Left ventricle myocardium superior (tissue), 1 donor: ENCODE measurements at regions not wholly inside any gene's neighbourhood (a gene's known extent, or its start where the extent isn't known, plus 50 kb on each side); places are given as distances from the start of the nearest gene placed in this dataset.

Experiments
- ATAC-seq: fragments of 200-7000 bp; cut with Tn5 transposase; one replicate; pipeline ENCODE4 v1.9.1; 2020; ENCODE audit warnings: mild to moderate bottlenecking, moderate library complexity
- DNase-seq: peaks from one replicate; pipeline ENCODE4 v3.0.0-alpha.2; 2020
- intact Hi-C: fragments of 100-400 bp; cut with micrococcal nuclease; formaldehyde crosslinking; loops from one replicate; pipeline ENCODE4 v1.11.0; 2022
- donor health status: DM: no; HTN: yes; CAD: no; lungs with severe emphysema.

- ATAC-seq: peak; percentile 37
- intact Hi-C loops: no loop called here
- no peak for DNase-seq
Measured at GRCh38 chr1:29504196-29504595, 267.9 kb downstream of the PTPRU start.

- ATAC-seq (no peak), DNase-seq (no peak)
- intact Hi-C loops: no loop called here
Measured at GRCh38 chr1:29502911-29503840, 266.9 kb downstream of the PTPRU start.

- no peak for DNase-seq
- ATAC-seq: no peak
- intact Hi-C loops: no loop called here
Measured at GRCh38 chr1:29502225-29502910, 266.0 kb downstream of the PTPRU start.

- ATAC-seq: no peak
- intact Hi-C loops: no loop called here
- DNase-seq: no peak
Measured at GRCh38 chr1:29501227-29501976, 265.1 kb downstream of the PTPRU start.

- ATAC-seq (no peak), DNase-seq (no peak)
- intact Hi-C loops: no loop called here
Measured at GRCh38 chr1:29500651-29501050, 264.3 kb downstream of the PTPRU start.

- DNase-seq: no peak
- intact Hi-C loops: no loop called here
- ATAC-seq: no peak
Measured at GRCh38 chr1:29500041-29500440, 263.7 kb downstream of the PTPRU start.

GRCh38 chr1:29499104-29499650 lies 262.9 kb downstream of the PTPRU start:
- ATAC-seq: no peak
- no peak for DNase-seq
- intact Hi-C loops: no loop called here

- DNase-seq (no peak), ATAC-seq (no peak)
- intact Hi-C loops: no loop called here
Measured at GRCh38 chr1:29498126-29499103, 262.1 kb downstream of the PTPRU start.

- no peak for ATAC-seq
- intact Hi-C loops: no loop called here
Measured at GRCh38 chr1:29497395-29498125, 261.2 kb downstream of the PTPRU start.

GRCh38 chr1:29496701-29497100 lies 260.4 kb downstream of the PTPRU start:
- intact Hi-C loops: no loop called here
- ATAC-seq (no peak), DNase-seq (no peak)

More at GRCh38 chr1:29497395-29498125, 261.2 kb downstream of the PTPRU start:
- no peak for DNase-seq

GRCh38 chr1:29490204-29490934 lies 254.0 kb downstream of the PTPRU start:
- peak; percentile 46 for ATAC-seq
- no peak for DNase-seq
- intact Hi-C loops: no loop called here

- intact Hi-C loops: no loop called here
- DNase-seq (no peak), ATAC-seq (no peak)
Measured at GRCh38 chr1:29489471-29489870, 253.1 kb downstream of the PTPRU start.

GRCh38 chr1:29488794-29489311 lies 252.5 kb downstream of the PTPRU start:
- ATAC-seq (no peak), DNase-seq (no peak)
- intact Hi-C loops: no loop called here

GRCh38 chr1:29488086-29488793 lies 251.9 kb downstream of the PTPRU start:
- intact Hi-C loops: no loop called here
- DNase-seq (no peak), ATAC-seq (no peak)

GRCh38 chr1:29487291-29487690 lies 251.0 kb downstream of the PTPRU start:
- ATAC-seq (no peak), DNase-seq (no peak)
- intact Hi-C loops: no loop called here
